Fibroblast of skin of right quadriceps (primary cell): ENCODE measurements at regions not wholly inside any gene's neighbourhood (a gene's known extent, or its start where the extent isn't known, plus 50 kb on each side); places are given as distances from the start of the nearest gene placed in this dataset.

Experiments used
- DNase-seq: peaks from one replicate; pipeline ENCODE4 v3.0.0-alpha.2; 2013

GRCh38 chr20:4511776-4512175 is 174.5 kb upstream of the PRNP start:
- DNase-seq = peak; percentile 22

- peak; percentile 58 for DNase-seq
Observed at GRCh38 chr20:4509825-4510522, 176.3 kb upstream of the PRNP start.

GRCh38 chr20:4508773-4509172 is 177.5 kb upstream of the PRNP start:
- peak; percentile 30 for DNase-seq

GRCh38 chr20:4507288-4507719 is 179.0 kb upstream of the PRNP start:
- DNase-seq = peak; percentile 98

GRCh38 chr20:4504814-4505213 is 181.4 kb upstream of the PRNP start:
- DNase-seq = no peak

- DNase-seq = no peak
Observed at GRCh38 chr20:4502756-4503155, 183.5 kb upstream of the PRNP start.

GRCh38 chr20:4493386-4493785 is 192.9 kb upstream of the PRNP start:
- DNase-seq = no peak

- DNase-seq = peak; percentile 43
Observed at GRCh38 chr20:4491643-4492042, 194.6 kb upstream of the PRNP start.

- DNase-seq = peak; percentile 56
Observed at GRCh38 chr20:4490606-4491280, 195.5 kb upstream of the PRNP start.

GRCh38 chr20:4490045-4490444 is 196.2 kb upstream of the PRNP start:
- no peak for DNase-seq

- DNase-seq = peak; percentile 71
Observed at GRCh38 chr20:4488407-4489339, 197.6 kb upstream of the PRNP start.

GRCh38 chr20:4484379-4484997 is 201.8 kb upstream of the PRNP start:
- no peak for DNase-seq

- no peak for DNase-seq
Observed at GRCh38 chr20:4483961-4484360, 202.3 kb upstream of the PRNP start.

GRCh38 chr20:4483486-4483885 is 202.8 kb upstream of the PRNP start:
- DNase-seq = peak; percentile 81

GRCh38 chr20:4480104-4480503 is 206.2 kb upstream of the PRNP start:
- no peak for DNase-seq

GRCh38 chr20:4476903-4477500 is 209.3 kb upstream of the PRNP start:
- DNase-seq = no peak

GRCh38 chr20:4472906-4473305 is 213.3 kb upstream of the PRNP start:
- DNase-seq = peak; percentile 37

GRCh38 chr20:4471221-4471620 is 215.0 kb upstream of the PRNP start:
- DNase-seq = peak; percentile 78

GRCh38 chr20:4470375-4470774 is 215.9 kb upstream of the PRNP start:
- DNase-seq = peak; percentile 96

GRCh38 chr20:4469910-4470309 is 216.3 kb upstream of the PRNP start:
- DNase-seq = no peak

GRCh38 chr20:4468114-4468513 is 218.1 kb upstream of the PRNP start:
- no peak for DNase-seq

- peak; percentile 65 for DNase-seq
Observed at GRCh38 chr20:4465855-4466545, 216.9 kb upstream of the ADRA1D start.
